ENCODE measurements at regions not wholly inside any gene's neighbourhood (a gene's known extent, or its start where the extent isn't known, plus 50 kb on each side); places are given as distances from the start of the nearest gene placed in this dataset.

- TF ChIP-seq CTCF (IDR thresholded peaks at IDR 0.05) (no peak), POLR2A (IDR thresholded peaks at IDR 0.05) (no peak)
These were observed 222.5 kb downstream of the NXNL2 start for GRCh38 chr9:88757406-88758010.

Data from body of pancreas (tissue), 4 donors.